ENCODE measurements at regions not wholly inside any gene's neighbourhood (a gene's known extent, or its start where the extent isn't known, plus 50 kb on each side); places are given as distances from the start of the nearest gene placed in this dataset.
"Not testable (repeated sequence)": the region's sequence is repeated elsewhere in the genome, so short reads cannot be mapped to it uniquely, and the experiment has no call there.

DNA sequence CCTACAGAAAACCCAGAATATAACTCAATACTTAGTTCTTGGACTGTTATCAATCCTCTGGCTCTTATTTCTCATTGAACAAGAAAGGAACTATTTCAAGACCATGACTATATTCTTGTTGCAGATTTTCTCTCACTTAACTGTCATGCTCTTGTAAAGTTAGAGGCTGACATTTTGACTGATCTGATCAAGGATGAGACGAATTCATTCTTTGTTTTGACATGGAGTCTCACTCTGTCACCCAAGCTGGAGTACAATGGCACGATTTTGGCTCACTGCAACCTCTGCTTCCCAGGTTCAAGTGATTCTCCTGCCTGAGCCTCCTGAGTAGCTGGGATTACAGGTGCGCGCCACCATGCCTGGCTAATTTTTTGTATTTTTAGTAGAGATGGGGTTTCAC is 367.9 kb upstream of the SEMA3C start:
- not testable (repeated sequence) for DNase-seq (ENCODE audit: low spot score)

DNA sequence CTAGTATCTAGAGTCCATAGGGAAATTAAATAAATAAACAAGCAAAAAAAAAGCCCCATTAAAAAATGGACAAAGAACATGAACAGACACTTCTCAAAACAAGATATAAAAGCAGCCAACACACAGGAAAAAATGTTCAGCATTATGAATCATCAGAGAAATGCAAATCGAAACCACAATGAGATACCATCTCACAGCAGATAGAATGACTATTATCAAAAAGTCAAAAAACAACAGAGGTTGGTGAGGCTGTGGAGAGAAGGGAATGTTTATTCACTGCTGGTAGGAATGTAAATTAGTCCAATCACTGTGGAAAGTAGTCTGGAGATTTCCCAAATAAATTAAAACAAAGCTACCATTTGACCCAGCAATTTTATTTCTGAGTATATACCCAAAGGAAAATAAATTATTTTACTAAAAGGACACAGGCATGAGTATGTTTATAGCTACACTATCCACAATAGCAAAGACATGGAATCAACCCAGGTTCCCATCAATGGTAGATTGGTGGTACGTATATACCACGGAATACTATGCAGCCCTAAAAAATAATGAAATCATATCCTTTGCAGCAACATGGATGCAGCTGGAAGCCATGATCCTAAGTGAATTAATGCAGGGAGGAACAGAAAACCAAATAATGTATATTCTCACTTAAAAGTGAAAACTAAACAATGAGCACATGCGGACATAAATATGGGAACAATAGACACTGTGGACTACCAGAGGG is 366.5 kb upstream of the SEMA3C start:
- peak; percentile 87 for DNase-seq (ENCODE audit: low spot score)

DNA sequence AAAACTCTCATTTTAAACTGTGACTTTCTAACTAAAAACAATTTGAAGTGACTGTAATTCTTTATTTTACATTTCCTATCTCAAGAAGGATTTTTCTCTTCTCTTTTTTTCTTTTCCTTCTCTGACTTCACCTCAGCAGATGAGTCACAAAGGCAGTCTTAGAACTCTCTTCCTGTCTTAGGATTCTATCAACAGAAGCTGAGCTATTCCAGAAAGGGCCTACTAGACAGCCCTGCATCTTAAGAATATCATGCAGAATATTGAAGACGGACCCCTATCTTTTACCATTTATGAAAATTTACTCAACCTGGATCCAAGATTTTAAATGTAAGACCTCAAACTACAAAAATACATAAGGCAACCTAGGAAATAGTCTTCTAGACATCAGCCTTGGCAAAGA is 365.7 kb upstream of the SEMA3C start:
- peak; percentile 75 for DNase-seq (ENCODE audit: low spot score)

DNA sequence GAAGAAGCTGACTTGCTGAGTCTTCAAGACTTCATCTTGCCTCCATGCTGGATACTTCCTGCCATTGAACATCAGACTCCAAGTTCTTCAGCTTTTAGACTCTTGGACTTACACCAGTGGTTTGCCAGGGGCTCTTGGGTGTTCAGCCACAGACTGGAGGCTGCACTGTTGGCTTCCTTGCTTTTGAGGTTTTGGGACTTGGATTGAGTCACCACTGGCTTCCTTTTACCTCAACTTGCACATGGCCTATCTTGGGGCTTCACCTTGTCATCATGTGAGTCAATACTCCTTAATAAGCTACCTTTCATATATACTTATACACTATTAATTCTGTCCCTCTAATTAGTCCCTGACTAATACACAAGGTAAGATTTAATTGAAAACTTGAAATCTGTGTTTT is 361.7 kb upstream of the SEMA3C start:
- no peak for DNase-seq (ENCODE audit: low spot score)

DNA sequence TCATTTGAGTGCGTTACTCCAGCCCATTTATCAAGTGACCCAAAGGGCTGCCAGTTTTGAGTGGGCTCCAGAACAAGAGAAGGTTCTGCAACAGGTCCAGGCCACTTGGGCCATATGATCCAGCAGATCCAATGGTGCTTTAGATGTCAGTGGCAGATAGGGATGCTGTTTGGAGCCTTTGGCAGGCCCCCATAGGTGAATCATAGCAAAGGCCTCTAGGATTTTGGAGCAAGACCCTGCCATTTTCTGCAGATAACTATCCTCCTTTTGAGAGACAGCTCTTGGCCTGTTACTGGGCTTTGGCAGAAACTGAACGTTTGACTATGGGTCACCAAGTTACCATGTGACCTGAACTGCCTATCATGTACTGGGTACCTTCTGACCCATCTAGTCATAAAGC is 358.8 kb upstream of the SEMA3C start:
- no peak for DNase-seq (ENCODE audit: low spot score)

DNA sequence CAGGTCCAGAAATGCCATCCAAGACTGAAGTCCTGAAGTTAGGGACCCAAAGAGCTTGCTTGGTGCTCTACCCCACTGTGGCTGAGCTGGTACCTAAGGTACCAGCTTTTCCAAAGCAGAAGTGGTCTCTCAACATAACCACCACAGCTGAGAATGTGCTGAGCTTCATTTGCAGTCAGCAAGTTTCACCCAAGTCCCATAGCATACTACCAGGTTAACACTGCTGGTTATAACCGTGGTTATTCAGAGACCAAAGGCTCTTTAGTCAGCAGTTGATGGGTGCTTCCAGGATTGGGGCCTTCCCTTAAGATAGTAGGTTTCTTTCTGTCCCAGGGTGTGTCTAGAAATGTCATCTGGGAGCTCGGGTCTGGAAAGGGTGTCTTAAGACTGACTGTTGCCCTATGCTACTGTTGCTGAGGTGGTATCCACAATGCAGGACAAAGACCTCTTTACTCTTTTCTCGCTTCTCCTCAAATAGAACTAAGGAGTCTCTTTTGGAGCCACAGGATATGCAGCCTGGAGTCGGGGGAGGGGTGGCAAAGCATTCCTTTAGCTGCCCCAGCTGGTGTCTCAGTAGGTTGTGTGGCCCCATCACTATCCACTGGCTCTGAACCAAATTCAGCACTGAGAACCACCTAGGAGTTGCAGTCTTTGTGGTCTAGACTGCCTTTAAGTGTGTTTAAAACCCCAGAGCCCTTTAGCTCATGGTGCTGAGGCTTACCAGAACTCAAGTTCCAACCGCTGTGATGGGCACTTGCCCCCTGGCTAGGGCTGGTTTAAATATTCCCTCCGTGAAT is 354.9 kb upstream of the SEMA3C start:
- no peak for DNase-seq (ENCODE audit: low spot score)

DNA sequence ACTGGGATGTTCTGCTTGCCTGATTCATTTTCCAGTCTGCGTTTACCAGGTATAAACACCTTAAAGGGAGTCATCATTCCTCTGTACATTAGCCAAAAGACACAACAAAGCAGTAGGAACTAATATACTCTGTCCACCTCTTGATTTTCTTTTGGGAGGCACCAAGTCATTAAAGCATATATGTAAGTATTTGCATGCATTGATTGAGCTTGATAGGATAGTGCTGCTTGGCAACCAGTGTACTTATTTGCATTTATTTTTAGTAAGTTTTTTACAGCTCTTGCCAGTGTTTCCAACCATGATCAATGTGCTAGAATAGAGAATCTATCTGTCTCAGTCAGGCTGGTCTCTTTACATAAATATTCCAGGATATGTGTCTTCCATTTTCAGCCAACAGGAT is 353.3 kb upstream of the SEMA3C start:
- DNase-seq (ENCODE audit: low spot score): no peak

DNA sequence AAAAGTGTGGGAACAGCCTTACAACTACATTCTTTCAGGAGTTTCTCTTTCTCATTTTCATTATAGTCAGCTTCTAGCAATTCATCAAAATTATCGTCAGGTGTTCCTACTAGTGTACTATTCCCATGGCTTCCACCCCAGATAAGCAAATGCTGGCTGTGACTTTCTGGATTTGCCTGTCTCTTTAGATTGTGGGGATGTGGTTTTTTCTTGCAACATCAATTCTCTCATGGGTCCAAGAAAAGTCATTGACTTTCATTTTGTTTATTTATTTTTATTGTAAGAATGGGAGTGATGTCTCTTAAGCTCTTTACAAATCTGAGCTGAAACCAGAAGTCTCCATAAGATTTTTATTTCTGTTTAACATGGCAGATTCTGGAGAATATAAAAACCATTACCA is 349.7 kb upstream of the SEMA3C start:
- no peak for DNase-seq (ENCODE audit: low spot score)

DNA sequence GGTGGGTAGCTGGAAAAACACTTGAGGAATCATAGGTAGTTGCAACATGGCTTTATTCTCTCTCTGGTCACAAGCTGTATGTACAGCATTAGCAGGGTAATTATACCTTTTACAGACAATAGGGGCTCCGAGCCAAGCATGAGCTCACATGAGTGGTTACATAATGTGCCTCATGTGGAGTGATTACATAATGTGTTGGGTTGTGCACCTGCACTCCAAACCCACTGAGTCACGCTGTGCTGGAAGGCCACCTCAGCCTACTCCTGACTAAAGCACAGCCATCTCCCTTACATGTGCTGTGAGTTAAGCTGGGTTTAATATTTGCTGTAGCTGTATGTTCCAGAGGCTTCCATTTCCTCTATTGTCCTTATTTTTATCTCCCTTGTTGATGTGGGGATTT is 348.7 kb upstream of the SEMA3C start:
- peak; percentile 46 for DNase-seq (ENCODE audit: low spot score)

DNA sequence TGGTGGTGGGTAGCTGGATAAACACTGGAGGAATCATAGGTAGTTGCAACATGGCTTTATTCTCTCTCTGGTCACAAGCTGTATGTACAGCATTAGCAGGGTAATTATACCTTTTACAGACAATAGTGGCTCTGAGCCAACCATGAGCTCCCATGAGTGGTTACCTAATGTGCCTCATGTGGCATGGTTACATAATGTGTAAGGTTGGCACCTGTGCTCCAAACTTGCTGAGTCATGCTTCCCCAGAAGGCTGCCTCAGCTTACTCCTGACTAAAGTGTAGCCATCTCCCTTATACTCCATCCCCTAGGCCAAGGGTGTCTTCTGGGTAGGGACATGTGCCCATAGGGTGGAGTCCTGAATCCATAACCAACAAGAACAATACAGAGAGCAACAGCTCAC is 345.3 kb upstream of the SEMA3C start:
- DNase-seq (ENCODE audit: low spot score): no peak

DNA sequence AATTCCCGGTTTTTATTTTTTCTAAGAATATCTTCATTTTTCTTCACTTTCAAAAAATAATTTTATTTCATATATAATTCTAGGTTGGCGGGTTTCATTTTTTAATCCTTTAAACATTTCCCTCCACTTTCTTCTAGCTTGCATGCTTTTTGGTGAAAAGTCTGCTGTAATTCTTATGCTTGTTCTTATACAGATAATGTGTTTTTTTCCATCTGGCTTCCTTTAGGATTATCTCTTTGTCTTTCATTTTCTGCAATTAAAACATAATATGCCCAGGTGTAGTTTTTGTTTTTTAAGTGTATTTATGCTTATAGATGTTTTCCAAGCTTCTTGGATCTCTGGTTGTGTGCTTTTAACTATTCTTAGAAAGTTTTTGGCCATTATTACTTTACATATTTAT is 341.3 kb upstream of the SEMA3C start:
- DNase-seq (ENCODE audit: low spot score): no peak

DNA sequence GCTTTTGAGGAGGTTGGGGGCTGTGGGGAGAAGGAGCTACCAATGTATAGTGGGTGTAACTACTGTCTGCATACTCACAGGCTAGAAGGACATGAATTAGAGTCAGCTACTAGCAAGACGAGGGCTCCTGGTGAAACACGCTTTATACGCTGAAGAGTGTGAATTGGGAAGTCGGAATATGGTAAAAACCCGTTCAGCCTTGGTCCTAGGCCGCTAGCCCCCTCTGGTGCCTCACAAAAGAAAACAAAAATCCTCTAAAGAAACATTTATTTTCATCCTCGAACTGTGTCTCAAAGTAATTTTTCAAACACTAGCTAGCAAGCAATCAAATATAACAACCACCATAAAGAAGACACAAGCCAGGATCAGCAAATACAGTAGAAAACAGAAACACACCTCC is 338.1 kb upstream of the SEMA3C start:
- DNase-seq (ENCODE audit: low spot score): peak; percentile 26

DNA sequence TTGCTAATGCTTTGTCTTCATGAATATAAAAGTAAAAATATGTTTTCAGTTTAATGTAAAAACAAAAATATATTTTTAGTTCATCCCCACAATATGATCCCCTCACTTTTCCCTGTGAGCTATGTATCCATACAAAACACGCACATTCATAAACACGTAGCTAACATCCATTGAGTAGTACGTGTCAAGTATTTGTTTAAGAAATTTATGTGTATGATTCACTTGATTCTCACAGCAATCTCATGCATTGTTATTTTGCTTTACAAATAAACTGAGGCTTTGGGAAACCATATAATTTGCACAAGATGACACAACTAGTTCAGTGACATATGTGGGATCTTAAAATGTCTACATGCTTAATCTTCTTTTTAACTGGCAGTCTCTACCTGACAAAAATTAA is 329.6 kb upstream of the SEMA3C start:
- no peak for DNase-seq (ENCODE audit: low spot score)

DNA sequence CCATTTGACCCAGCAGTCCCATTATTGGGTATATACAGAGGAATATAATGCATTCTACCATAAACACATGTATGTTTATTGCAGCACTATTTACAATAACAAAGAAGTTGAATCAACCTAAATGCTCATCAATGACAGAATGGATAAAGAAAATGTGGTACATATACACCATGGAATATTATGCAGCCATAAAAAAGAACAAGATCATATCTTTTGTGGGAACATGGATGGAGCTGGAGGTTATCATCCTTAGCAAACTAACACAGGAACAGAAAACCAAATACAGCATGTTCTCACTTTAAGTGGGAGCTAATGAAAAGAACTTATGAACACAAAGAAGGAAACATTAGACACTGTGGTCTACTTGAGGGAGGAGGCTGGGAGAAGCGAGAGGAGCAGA is 328.5 kb upstream of the SEMA3C start:
- DNase-seq (ENCODE audit: low spot score): not testable (repeated sequence)

DNA sequence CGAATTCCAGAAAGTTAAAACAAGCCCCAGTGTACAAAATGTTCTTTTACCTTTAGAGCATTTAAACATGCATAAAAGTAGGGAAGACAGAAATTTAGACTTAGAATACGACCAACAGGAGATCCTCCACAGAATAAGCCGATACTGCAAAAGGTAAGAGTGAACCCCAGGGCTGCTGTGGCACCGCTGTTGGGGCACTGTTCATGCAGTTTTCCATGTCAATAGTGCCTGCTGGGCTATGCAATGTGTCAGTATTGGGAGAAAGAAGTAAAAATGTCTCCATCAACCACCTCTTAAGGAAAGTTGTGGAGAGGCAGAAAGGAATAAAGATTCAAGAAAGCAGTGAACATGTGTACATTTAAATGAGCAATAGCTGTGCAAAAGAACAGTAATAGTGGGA is 326.5 kb upstream of the SEMA3C start:
- DNase-seq (ENCODE audit: low spot score): no peak

DNA sequence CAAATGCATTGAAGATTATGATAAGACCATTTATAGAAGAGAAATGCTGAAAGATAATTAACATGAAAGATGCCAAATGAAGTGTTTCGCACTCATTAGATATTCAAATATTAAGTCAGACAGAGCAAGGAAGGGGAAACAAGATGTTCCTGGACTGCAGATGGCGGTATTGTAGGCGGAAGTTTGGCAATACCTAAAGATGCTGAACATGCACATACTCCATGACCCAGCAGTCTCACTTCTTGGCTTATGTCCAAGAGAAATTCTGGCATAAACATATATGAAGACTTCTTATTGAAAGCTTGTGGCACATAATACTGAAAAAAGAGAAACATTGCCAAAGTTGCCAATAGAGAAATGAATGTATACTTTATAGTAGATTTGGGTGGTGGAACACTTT is 325.4 kb upstream of the SEMA3C start:
- DNase-seq (ENCODE audit: low spot score): peak; percentile 35

DNA sequence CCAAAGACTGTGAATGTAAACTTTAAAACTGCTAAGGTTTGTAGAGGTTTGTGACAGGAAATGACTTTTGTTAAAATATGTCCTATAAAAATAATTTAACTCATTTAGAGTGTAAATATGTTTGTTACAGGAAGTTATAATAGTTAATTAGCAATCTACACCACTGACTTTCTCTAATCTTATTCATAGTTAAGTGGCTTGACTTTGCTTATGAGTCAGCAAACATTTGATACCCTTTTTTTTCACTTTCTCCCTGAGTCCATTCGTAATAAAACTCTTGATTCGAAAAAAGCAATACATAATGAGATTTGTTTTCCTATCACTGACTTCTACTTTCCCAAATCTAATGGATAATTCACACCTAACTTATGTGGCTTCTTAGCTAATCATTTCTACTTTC is 317.7 kb upstream of the SEMA3C start:
- no peak for DNase-seq (ENCODE audit: low spot score)

DNA sequence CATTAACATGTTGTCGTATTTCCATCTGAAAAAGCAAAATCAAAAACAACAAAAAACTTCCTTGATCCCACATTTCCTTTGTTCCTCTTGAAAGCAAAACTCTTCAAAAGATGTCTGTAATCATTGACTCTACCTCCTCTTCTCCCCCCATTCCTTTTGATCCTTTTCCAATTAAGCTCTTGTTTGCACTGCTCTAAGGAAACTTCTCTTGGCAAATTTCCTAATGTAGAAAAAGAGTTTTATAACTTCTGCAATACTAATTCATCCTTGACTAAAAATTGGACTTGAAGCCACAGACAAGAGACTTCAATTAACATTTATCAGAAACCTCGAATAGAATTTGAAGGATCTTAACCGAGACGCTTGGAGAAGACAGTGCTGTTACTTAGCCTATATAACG is 317.1 kb upstream of the SEMA3C start:
- DNase-seq (ENCODE audit: low spot score): no peak

DNA sequence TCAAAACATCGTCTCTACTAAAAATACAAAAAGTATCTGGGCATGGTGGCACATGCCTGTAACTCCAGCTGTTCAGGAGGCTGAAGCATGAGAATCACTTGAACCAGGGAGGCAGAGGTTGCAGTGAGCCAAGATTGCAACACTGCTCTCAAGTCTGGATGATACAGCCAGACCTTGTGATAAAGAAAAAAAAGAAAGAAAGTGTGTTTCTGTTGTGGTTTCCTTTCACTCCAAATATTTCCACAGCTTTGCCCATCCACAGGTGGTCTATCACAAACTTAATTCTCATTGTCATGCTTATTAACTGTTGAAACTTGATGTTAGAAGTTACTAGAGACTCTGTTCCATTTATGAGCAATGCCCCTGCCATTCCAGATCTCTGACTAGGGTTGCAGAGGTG is 316.0 kb upstream of the SEMA3C start:
- no peak for DNase-seq (ENCODE audit: low spot score)

DNA sequence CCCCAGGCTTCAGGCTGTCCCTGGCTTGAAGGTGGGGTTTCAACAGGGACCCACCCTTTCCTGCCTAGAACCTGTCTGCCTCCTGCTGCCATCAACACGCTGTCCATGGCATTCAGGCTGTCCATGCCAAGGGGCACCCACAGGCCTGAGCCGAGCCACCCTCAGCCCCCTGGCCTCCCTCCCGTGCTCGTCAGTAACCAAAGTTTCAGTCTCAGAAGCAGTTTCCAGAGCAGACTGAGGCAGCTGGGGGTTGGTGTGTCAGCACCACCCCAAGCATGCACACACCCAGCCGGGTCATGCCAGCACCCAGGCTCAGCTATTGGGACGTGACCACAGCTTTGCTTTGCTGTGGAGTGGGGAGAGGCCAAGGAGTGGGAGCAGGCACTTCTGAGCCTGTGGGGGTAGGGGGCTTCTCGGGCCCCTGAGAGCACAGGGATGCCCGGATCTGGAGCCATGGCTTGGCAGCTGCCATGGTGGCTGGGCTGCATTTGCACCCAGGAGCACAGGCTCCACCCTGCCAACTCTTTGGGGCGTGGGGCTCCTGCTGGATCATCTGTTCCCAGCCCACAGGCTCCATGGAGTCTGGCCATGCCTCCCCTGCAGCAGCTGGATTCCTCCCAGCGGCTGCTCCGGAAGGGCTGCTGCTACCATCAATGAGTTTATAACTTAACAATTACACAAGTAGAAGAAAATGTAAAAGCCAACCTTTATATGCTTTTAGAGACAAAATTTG is 314.5 kb upstream of the SEMA3C start:
- no peak for DNase-seq (ENCODE audit: low spot score)

DNA sequence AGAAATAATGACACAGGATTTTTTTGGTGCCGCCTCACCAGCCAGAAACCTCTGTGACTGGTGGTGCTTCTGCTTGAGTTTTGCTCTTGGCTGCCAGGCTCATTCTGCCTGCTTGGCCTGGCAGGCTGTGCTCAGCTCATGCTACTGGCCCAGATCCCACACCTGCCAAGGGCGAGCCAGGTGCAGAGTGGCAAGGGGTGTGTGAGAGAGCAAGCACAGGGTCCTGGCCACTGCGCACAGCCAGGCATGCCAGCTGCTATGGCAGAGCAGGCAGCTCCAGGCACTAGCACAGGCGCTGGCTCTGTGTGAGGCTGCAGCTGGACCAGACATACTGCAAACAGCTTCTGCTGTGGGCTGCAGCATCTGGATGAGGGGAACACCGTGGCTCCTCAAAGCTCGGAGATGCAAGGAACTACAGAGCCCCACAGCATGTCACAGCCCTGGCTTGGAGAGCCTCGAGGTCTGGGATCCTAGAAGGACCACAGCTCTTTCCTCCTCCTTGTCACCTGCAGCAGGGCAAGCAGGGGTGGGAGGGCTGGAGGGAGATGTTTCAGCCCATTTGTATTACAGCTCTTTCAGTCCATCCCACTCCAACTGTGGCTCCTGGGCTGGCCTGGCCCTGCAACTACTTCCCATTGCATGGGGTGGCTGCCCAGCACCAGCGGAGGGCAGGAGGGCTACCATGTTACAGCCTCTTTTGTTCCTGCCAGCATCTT is 313.4 kb upstream of the SEMA3C start:
- no peak for DNase-seq (ENCODE audit: low spot score)

DNA sequence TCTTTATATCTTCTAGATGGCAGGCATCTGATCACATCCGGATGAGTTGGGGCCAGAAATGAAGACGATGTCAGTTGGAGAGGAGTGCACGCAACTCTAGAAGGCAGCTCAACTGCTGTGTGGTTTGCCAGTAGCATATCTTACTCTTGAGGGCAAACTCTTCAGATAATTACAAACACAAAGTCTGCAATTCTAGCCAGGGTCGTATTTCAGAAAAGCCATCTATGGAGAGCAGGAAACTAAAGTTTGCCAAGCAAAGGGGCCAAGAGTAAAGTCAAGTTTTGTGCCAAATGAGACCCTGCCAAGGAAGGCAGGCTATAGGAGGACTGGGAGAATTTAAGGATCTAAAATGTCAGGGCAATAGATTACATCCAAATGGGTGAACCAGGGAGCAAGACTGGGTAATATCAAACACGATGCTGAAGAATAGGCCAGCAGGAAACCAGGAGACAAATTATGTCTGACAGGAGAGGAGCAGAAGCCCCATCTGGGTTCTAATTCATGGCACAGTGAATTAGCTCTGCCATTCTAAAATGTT is 312.5 kb upstream of the SEMA3C start:
- no peak for DNase-seq (ENCODE audit: low spot score)

Measured in A172 (cell line).